Glutamatergic neuron (in vitro differentiated cells): ENCODE measurements at regions not wholly inside any gene's neighbourhood (a gene's known extent, or its start where the extent isn't known, plus 50 kb on each side); places are given as distances from the start of the nearest gene placed in this dataset.

Experiments
- DNase-seq: peaks from one replicate; pipeline ENCODE4 v3.0.0; 2022
- H3K27ac Mint-ChIP-seq: one replicate; pipeline ENCODE4 v1.8.0; 2020; ENCODE audit warnings: mild to moderate bottlenecking, mixed read lengths, inconsistent platforms; ENCODE audit not compliant: unreplicated experiment
- H3K27me3 Mint-ChIP-seq: one replicate; pipeline ENCODE4 v1.8.0; 2020; ENCODE audit warnings: mild to moderate bottlenecking, moderate library complexity, mixed read lengths, inconsistent platforms; ENCODE audit not compliant: unreplicated experiment
- H3K36me3 Mint-ChIP-seq: one replicate; pipeline ENCODE4 v1.8.0; 2020; ENCODE audit warnings: mild to moderate bottlenecking, mixed read lengths, inconsistent platforms; ENCODE audit not compliant: unreplicated experiment
- H3K4me1 Mint-ChIP-seq: one replicate; pipeline ENCODE4 v1.8.0; 2020; ENCODE audit warnings: mild to moderate bottlenecking, low read depth, mixed read lengths, inconsistent platforms; ENCODE audit not compliant: unreplicated experiment
- H3K4me3 Mint-ChIP-seq: one replicate; pipeline ENCODE4 v1.8.0; 2020; ENCODE audit warnings: mild to moderate bottlenecking, mixed read lengths, inconsistent platforms; ENCODE audit not compliant: unreplicated experiment
- H3K9me3 Mint-ChIP-seq: one replicate; pipeline ENCODE4 v1.8.0; 2020; ENCODE audit warnings: mild to moderate bottlenecking, moderate library complexity, mixed read lengths, inconsistent platforms; ENCODE audit not compliant: unreplicated experiment
- CTCF ChIP-seq: fragments of 200-600 bp; sonication (generic); IDR thresholded peaks from one replicate; pipeline ENCODE4 v1.5.0; 2021; ENCODE audit not compliant: partially characterized antibody, unreplicated experiment

DNA sequence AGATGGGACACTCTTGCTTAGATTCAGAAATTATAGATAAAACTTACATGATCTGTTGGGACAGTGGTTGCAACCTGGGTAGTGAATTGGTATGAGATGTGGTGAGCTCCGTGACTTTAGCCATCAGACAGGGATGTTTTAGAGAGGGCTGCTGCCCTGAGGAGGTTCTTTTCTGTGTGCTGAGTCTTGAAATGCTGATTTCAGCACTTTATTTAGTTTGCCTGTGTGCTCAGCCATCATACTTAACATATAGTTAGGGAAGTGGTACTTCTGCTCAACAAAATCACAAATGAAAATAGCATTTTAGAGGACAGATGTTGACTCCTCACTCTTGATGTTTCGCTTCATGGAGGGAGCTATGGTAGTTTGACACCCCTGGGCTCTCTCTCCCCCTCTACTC is 95.9 kb upstream of the CDH13 start:
- Mint-ChIP-seq H3K27me3 (no peaks in the 10 kb centered on the region), H3K9me3 (peaks cover 3% of the 10 kb centered on the region), H3K36me3 (no peaks in the 10 kb centered on the region), H3K27ac (no peak overlapping the region), H3K4me3 (no peak overlapping the region), H3K4me1 (no peaks in the 10 kb centered on the region)
- no peak for DNase-seq
- TF ChIP-seq CTCF, result no peak

DNA sequence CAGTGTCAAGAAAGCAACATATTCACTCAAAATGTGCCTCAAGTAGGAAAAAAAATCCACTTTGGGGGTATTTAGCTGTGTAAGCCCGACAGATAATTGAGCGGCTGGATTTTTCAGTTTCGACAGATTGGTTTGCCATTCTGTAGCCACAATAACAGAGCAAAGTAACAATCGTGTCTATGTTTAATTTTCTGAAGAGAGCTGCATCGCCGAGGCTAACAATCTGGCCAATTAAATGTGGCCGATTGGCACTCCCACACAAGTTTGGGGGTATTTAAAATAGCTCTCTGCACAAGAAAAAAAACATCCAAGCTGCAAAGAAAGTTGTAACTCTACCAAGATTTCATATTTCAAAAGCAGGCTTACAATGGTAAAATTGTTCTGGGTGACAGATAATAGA is 99.7 kb upstream of the CDH13 start:
- no peak for DNase-seq
- Mint-ChIP-seq H3K9me3 (peaks cover 3% of the 10 kb centered on the region), H3K4me3 (no peak overlapping the region), H3K27me3 (no peaks in the 10 kb centered on the region), H3K4me1 (no peaks in the 10 kb centered on the region), H3K36me3 (no peaks in the 10 kb centered on the region), H3K27ac (no peak overlapping the region)
- TF ChIP-seq CTCF, result no peak

DNA sequence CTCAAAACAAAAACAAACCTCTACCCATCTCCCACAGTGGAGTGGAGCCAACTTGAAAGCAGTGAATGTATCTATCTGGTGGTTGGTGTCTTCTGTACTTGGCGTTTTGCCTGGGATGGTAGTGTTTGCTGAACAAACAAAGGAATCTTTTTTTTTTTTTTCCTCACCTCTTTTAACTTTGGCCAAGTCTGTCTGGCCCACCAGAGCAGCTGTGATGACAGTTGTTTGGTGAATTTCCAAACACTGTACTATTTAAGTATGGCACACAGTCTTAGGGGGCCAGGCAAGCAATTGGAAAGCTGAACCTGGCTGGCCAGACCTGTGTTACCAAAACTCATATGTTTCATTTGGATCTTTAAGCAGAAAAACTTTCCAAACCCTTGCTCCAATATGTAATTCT is 101.8 kb upstream of the CDH13 start:
- Mint-ChIP-seq H3K27ac (no peak overlapping the region), H3K9me3 (no peaks in the 10 kb centered on the region), H3K36me3 (no peaks in the 10 kb centered on the region), H3K27me3 (peaks cover 2% of the 10 kb centered on the region), H3K4me3 (no peak overlapping the region), H3K4me1 (no peaks in the 10 kb centered on the region)
- DNase-seq, result no peak
- TF ChIP-seq CTCF, result no peak

- Mint-ChIP-seq H3K4me1 (no peaks in the 10 kb centered on the region), H3K27ac (no peak overlapping the region), H3K36me3 (no peaks in the 10 kb centered on the region), H3K27me3 (peaks cover 2% of the 10 kb centered on the region), H3K9me3 (peaks cover 2% of the 10 kb centered on the region), H3K4me3 (no peak overlapping the region)
- TF ChIP-seq CTCF, result no peak
- DNase-seq, result no peak
Measured at GRCh38 chr16:82523815-82524214, 103.0 kb upstream of the CDH13 start.

DNA sequence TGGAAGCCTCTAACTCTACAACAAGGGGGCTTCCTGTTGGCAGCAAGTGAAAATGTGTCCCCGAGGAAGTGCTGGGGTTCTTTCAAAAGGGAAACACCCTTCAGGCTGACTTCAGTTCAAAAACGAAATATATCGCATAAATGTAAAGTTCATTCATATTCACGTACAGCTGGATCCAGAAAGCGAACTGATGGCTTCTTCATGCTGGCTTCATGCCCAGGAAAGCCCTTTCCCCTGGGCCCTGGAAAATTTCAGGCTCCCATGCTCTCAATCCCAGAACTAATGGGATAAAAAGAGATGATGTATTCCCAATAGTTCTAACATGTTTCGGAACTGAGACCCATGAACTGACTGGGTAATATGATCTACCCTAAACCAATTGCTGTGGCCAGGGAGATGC is 104.7 kb upstream of the CDH13 start:
- no peak for DNase-seq
- H3K9me3 Mint-ChIP-seq, result peaks cover 6% of the 10 kb centered on the region
- no peak overlapping the region for H3K27ac Mint-ChIP-seq
- TF ChIP-seq CTCF, result no peak
- H3K36me3 Mint-ChIP-seq, result no peaks in the 10 kb centered on the region
- peaks cover 8% of the 10 kb centered on the region for H3K27me3 Mint-ChIP-seq
- no peak overlapping the region for H3K4me3 Mint-ChIP-seq
- no peaks in the 10 kb centered on the region for H3K4me1 Mint-ChIP-seq
